ENCODE measurements at regions not wholly inside any gene's neighbourhood (a gene's known extent, or its start where the extent isn't known, plus 50 kb on each side); places are given as distances from the start of the nearest gene placed in this dataset.

DNA sequence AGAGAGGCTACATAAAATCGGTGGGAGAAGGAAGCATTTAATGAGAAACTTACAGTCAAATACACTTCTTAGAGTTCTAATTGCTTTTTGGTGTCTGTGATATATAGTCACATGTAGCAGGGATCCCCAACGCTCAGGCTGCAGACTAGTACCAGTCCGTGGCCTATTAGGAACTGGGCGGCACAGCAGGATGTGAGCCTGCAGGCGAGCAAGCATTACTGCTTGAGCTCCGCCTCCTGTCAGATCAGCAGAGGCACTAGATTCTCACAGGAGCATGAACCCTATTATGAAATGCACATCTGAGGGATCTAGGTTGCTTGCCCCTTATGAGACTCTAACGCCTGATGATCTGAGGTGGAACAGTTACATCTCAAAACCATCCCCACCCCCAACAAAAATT is 158.5 kb downstream of the TANC2 start:
- no peak for TF ChIP-seq CTCF (IDR thresholded peaks at IDR 0.05)
- TF ChIP-seq POLR2A (IDR thresholded peaks at IDR 0.05): no peak
